Keratinocyte (primary cell): ENCODE measurements at regions not wholly inside any gene's neighbourhood (a gene's known extent, or its start where the extent isn't known, plus 50 kb on each side); places are given as distances from the start of the nearest gene placed in this dataset.

Experiments
- EZH2 ChIP-seq: IDR thresholded peaks from one replicate; pipeline ENCODE4 v1.6.1; 2012; ENCODE audit warnings: inconsistent platforms, mild to moderate bottlenecking, low read length, moderate library complexity
- TF ChIP-seq, protein P1 (sequence below), 3 experiments: IDR thresholded peaks in 1 of 3; conservative IDR thresholded peaks in 1 of 3; optimal IDR thresholded peaks in 1 of 3; 2 replicates in 2 of 3; 3 replicates in 1 of 3; pipeline versions ENCODE3 to v1.5.1; 2011; ENCODE audit warnings: low read length in 3 of 3, mild to moderate bottlenecking in 3 of 3, moderate library complexity in 2 of 3, control low read depth in 1 of 3, inconsistent platforms in 1 of 3; ENCODE audit not compliant: insufficient read depth in 2 of 3; ENCODE audit errors: extremely low read depth in 1 of 3

DNA sequence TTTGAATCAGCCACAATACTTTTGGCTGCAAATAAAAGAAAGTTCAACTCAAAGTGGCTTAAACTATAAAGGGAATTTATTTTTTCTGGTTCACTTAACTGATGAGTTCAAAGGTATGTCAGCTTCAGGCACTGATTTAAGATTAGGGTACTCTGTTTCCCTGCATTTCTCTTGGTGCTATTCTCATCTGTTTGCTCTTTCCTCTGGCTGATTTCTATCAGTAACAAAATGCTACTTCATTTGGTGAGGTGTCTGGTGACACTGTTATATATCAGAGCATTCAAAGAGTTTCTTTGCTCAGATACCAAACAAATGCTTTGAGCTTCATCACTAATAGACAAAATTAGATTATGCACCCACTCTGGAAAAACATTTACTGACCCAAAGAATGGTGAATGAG, 65.9 kb upstream of the HTR4 start:
- TF ChIP-seq, protein P1, sequence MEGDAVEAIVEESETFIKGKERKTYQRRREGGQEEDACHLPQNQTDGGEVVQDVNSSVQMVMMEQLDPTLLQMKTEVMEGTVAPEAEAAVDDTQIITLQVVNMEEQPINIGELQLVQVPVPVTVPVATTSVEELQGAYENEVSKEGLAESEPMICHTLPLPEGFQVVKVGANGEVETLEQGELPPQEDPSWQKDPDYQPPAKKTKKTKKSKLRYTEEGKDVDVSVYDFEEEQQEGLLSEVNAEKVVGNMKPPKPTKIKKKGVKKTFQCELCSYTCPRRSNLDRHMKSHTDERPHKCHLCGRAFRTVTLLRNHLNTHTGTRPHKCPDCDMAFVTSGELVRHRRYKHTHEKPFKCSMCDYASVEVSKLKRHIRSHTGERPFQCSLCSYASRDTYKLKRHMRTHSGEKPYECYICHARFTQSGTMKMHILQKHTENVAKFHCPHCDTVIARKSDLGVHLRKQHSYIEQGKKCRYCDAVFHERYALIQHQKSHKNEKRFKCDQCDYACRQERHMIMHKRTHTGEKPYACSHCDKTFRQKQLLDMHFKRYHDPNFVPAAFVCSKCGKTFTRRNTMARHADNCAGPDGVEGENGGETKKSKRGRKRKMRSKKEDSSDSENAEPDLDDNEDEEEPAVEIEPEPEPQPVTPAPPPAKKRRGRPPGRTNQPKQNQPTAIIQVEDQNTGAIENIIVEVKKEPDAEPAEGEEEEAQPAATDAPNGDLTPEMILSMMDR (optimal IDR thresholded peaks at IDR 0.05 in 1 of 3, IDR thresholded peaks at IDR 0.05 in 1 of 3, conservative IDR thresholded peaks at IDR 0.05 in 1 of 3; ENCODE audit: extremely low read depth in 1 of 3, insufficient read depth in 2 of 3, low read length in 3 of 3) = no peak
- TF ChIP-seq EZH2 = no peak
